ENCODE measurements at regions not wholly inside any gene's neighbourhood (a gene's known extent, or its start where the extent isn't known, plus 50 kb on each side); places are given as distances from the start of the nearest gene placed in this dataset.

DNA sequence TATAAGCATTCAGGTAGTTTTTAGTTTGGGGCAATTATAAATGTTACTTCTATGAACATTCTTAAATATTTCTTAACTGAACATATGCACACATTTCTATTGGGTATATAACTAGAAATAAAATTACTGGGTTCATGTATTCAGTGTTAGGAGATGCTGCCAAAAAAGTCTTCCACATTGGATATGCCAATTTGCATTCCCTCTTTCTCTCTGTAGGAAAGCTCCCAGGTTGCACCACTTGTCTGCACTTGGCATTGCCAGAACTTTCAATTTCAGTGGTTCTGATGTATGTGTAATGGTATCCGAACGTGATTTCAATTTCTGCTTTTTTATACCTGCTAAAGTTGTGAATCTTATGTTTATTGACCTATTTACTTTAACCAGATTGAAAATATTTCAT lies 972.1 kb upstream of the PRR20A start:
- TF ChIP-seq POLR2A (IDR thresholded peaks at IDR 0.05) = no peak
- TF ChIP-seq, protein P1, sequence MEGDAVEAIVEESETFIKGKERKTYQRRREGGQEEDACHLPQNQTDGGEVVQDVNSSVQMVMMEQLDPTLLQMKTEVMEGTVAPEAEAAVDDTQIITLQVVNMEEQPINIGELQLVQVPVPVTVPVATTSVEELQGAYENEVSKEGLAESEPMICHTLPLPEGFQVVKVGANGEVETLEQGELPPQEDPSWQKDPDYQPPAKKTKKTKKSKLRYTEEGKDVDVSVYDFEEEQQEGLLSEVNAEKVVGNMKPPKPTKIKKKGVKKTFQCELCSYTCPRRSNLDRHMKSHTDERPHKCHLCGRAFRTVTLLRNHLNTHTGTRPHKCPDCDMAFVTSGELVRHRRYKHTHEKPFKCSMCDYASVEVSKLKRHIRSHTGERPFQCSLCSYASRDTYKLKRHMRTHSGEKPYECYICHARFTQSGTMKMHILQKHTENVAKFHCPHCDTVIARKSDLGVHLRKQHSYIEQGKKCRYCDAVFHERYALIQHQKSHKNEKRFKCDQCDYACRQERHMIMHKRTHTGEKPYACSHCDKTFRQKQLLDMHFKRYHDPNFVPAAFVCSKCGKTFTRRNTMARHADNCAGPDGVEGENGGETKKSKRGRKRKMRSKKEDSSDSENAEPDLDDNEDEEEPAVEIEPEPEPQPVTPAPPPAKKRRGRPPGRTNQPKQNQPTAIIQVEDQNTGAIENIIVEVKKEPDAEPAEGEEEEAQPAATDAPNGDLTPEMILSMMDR (IDR thresholded peaks at IDR 0.05) = no peak
- TF ChIP-seq EP300 (IDR thresholded peaks at IDR 0.05) = no peak

Measured in sigmoid colon (tissue), 4 donors.